GM18505 (cell line): ENCODE measurements at regions not wholly inside any gene's neighbourhood (a gene's known extent, or its start where the extent isn't known, plus 50 kb on each side); places are given as distances from the start of the nearest gene placed in this dataset.

Source experiments
- ATAC-seq: cut with Tn5 transposase; IDR thresholded peaks from one replicate; pipeline ENCODE4 v1.9.1; 2021; ENCODE audit not compliant: unreplicated experiment
- POLR2A ChIP-seq: IDR thresholded peaks from 4 replicates; pipeline ENCODE4 v1.6.1; 2011; ENCODE audit warnings: borderline replicate concordance; ENCODE audit not compliant: insufficient read depth, insufficient read length; ENCODE audit errors: extremely low read depth

DNA sequence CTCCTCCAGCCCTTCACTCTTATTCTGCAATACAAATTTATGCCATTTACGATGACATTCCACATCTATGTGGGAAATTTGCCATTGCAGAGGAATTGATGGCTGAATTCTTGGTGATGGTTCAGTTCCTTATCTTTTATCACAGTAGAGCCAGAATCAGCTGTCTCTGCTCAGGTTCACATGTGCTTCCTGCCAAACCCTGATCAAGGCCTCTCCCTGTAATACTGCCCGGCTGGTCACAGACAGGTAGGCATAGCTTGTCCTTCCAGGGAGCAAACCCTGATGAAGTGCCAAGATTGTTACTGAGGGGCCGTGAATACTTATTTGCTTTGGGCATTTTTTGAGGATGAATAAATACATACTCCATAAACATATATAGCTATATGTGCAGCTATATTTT lies 450.0 kb downstream of the NSUN3 start:
- TF ChIP-seq POLR2A: no peak
- no peak for ATAC-seq

DNA sequence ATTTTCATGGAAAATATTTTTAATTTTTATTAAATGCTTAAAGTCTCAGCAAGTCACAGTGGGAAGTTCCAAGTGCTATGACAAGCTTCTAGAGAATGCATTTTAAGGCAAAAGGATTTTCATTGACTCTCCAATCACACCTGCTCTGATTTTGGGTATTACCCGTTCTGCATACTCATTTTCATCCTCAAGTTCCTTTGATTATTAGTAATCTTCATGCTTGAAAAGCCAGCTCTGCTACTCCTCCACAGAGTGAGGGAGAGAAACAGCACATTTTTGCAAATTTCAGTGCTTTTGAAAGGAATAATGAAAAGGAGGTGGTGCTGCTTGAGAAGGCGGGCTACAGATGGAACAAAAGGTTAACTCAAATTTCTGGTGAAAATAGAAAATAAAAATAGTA lies 450.7 kb downstream of the NSUN3 start:
- ATAC-seq: peak; percentile 61
- TF ChIP-seq POLR2A: no peak

DNA sequence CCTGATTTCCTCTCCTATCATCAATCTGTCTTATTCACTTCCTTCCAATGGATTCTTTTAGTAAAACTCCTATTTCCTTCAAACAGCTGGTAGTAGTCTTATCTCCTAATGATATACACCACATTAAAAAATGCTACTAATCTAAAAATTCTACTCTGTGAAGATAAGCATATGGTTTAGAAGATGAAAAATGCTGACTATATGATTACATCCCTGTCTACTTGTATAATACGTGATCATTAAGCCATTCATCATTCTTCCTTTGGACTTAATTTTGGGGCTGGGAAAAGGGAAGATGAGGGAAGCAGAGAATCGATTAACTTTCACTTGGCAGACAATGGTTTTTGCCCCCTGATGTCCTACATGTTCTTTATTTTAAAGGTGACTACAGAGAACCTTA lies 453.1 kb downstream of the NSUN3 start:
- ATAC-seq: no peak
- no peak for TF ChIP-seq POLR2A

DNA sequence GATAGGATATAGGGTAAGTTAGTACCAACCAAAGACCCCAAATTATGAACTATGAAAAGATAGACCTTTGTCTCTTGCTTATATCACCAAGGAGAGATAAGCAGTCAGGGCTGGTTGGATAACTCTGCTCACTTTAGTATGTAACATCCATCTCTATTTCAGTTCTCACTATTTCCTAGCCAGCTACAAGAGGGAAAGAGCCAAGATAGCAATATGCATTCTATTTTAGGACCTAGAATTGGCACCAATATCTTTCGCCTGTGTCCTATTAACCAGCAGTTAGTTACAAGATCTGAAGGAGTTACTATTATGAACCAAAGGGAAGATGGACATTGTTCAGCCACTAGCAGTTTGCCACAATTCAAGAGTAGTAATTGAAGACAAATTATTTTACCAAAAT lies 457.5 kb downstream of the NSUN3 start:
- no peak for ATAC-seq
- TF ChIP-seq POLR2A: no peak

DNA sequence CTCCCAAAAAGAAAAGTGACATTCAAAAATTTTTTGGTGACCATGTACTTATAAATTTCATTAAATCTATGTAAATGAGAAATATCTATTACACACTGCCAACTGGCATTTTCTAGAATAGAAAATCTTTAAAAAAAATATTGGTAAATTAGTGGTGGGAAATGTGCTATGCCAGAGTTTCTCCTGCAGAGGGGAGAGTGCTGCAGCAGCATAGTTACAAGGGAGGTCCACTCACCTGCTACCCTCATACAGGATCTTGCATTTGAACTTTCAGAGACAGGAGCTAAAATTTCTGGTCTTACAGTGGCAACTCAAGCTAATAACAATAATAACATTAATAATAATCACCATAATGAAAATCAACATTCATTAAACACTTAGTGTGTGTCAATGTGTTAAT lies 459.6 kb downstream of the NSUN3 start:
- no peak for ATAC-seq
- TF ChIP-seq POLR2A: no peak

DNA sequence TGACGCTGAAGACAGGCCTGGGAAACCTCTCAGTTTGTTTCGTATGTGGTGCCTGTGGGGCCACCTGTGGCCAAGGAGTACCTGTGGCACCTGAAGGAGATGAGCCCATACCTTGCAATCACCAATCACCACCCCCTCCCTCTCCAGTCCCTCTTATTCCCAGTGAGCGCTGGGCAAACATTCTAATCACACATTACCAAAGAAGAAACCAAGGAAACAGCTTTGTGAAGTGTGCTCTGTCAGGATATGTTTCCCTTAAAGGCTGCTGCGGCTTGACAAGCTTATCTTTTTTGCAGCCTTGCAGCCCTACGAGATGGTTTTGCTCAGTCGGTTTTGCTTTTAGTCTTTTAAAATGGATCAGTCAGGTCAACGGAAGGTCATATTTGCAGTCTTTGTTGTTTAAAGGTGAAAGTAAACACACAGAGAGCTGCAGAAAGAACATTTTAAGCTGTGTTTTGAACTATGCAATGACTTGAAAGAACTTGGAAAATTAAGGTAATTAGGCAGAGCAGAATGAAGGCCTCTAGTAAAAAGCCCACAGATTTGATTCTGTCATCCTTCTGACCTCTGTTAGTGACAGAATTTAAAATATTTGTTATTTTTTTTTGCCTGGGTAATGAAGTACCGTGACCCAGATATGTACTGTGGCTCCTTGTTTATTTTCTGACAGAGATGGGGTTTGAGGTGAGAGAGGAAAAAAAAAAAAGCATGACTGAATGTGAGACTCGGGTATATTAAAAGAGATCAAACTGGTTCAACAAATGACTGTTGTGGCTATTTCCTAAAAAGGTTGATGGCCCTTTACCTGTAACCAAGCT lies 461.4 kb downstream of the NSUN3 start:
- no peak for TF ChIP-seq POLR2A
- no peak for ATAC-seq

DNA sequence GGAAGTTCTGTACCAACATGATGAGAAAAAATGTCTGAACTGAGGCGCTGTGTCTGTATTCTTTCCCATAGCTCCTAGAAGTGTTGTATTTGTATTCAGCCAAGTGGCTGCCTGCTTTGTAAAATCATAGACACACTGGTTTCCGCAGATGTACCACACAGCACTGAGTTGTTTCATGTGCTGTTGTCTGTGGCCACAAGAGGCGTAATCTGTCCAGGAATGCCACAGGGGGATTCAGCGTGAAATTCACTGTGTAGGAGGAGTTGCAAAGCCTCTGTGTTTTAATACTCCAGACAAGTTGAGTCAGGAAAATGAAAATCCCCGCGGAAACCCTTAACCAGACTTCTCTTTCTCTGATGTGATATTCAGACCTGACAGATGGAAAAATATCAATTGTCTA lies 462.2 kb downstream of the NSUN3 start:
- no peak for TF ChIP-seq POLR2A
- ATAC-seq: no peak

DNA sequence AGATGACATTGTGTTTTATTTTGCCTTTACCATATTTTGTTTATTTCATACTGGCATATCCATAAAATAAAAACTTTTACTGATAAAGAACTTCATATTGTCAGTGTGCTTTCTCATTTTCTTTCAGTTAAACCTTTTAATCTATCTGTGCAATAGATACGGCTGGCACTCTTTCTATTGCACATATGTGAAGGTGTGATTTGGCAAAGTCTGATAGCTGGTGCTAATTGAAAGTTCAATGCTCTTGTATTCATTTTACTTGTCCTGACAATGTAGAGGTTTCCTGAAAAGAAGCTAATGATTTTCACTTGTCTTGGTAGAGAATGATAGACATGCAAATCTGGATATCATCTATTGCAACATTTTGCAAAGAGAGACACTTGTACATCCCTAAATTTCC lies 467.0 kb downstream of the NSUN3 start:
- no peak for ATAC-seq
- no peak for TF ChIP-seq POLR2A

DNA sequence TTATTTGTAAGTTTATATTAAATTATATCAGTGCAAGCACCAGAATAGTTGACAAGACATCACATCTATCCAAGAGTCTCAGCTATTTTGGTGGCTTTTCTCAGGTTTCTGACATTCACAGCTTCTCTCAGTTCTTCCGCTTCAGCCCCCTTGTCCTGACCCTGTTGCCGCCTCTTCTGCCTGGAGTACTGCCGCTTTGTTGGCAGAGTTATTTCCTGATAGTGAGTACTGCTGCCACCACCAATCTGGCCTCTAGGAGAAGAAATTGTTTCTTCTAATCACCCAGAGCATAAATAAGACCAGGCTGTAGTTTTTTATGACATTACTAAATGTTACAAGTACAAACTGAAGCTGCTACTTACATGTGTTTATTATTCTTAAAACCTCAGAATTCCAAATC lies 470.1 kb downstream of the NSUN3 start:
- no peak for ATAC-seq
- TF ChIP-seq POLR2A: no peak

DNA sequence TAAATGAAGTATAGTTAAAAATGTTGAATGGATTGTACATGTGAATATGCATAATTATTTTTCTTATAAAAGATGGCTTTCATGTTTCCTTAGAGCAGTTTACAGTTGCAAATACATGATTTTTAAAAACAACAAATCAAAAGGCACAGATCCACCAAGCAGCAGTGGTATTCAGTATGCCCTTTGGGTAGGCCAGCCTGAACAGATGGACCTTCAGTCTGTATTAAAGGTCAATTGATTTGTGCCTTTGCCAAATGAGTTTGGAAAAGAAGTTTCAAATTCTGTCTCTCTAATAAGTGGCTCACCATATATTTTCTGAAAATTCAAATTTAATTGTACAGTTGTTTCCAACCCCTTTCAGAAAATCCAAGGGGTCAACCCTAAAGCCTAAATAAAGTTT lies 477.1 kb downstream of the NSUN3 start:
- no peak for ATAC-seq
- TF ChIP-seq POLR2A: no peak

DNA sequence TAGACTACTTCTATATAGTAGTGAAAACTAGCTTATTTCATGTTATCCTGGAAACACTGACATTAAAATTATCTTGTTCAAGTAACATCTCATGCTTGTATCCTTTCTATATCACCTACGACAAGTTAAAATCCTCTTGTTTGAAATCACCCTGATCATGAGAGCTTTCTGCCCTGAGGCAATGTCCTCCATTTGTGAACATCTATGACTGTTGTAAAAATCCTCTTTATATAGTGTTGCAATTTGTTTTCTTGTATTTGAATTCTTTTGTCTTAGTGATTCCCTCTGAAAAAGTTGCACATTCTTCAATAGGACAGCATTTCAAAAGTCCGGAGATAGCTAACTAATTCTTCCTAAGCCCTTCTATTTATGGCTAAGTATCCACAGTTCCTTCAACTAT lies 480.3 kb downstream of the NSUN3 start:
- no peak for TF ChIP-seq POLR2A
- no peak for ATAC-seq

DNA sequence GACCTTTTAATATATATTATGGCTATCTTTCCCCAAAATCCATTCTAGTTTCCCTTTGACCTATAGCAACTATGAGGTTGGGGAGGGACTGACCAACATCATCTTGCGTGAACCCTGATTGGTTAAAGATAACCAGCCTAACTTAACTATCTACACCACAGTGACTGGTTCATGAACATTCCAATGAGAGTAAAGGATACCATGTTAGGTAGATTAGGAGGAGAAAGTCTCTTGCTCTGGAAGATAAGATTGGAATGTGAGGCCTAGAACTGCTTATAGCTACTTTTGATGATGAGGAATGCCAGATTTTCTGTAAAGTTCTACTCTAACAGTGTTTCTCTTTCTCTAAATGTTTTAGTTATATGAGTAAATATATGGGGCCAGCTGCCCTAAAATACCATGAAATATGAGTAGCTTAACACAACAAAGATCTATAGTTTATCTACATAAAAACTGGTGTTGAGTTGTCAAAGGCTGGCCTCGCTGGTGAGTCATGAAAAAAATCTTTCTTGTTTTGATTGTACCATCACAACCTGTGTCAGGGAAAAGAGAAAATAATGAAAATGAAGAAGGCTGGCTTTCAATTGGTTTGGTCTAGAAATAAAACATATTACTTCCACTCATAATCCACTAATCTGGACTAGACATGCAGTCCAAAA lies 481.4 kb downstream of the NSUN3 start:
- no peak for TF ChIP-seq POLR2A
- ATAC-seq: no peak

DNA sequence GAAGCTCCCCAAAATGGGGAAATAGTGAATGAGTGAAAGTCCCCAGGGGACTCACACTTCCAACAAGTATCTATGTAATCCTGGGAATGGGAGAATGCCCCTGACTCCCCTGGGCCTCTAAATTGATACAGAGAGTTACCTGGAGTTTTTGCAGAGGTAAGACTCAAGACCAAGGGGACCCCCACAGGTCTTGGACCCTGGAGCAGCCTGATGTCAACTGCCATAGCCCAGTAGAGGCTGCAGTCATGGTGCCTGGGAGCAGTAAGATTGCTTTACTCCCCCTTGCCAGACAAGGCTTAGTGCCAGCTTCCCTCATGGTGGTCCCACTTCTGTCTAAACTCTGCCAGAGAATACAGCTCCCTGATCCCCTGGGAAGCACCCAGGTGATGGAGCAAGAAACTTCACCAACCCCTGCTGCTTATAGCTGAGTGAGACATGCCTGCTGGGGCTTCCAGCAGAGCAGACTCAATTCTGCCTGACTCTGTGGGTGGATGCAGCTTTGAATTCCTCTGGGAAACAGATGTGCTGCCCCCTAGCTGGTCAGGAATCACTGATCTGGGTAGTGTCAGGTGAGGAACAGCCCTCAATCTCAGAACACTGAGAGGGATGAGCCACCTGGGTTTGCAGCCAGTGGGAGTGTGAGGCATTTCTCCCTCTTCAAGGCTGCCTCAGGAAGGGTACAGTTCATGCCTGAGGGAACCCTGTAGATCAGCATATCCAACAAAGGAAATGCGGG lies 485.9 kb downstream of the NSUN3 start:
- TF ChIP-seq POLR2A: no peak
- no peak for ATAC-seq

DNA sequence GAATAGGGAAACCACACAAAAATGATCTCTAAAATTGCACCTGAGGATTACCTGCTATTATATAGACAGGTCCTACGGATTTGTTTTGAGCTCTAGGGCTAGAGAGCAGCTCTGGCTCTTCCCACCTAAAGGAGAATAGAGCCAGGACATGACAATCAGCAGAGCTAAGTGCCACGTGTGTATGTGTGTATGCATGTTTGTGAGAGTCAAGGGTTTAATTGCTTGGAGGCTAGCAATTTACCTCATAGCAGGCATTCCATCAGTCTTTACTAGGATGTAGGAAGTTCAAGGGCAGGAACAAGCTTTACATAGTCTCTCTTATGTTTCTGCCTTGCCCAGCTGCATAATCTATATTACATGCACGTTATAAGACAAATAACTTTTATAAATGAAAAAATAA lies 498.2 kb downstream of the NSUN3 start:
- no peak for TF ChIP-seq POLR2A
- ATAC-seq: no peak
